Mucosa of descending colon (tissue), 3 donors: ENCODE measurements at regions not wholly inside any gene's neighbourhood (a gene's known extent, or its start where the extent isn't known, plus 50 kb on each side); places are given as distances from the start of the nearest gene placed in this dataset.

ENCODE experiments used
- ATAC-seq: fragments of 200-7000 bp; cut with Tn5 transposase; one replicate; pipeline ENCODE4 v1.9.1; 2020; ENCODE audit warnings: mild to moderate bottlenecking, moderate library complexity
- DNase-seq, 3 donors: peaks; one replicate each; pipeline ENCODE4 v3.0.0-alpha.2; 2020
- H3K36me3 ChIP-seq: fragments of 200-600 bp; one replicate; pipeline ENCODE4 v1.8.0; 2021; ENCODE audit warnings: low read depth, mild to moderate bottlenecking
- H3K4me1 ChIP-seq: fragments of 200-600 bp; one replicate; pipeline ENCODE4 v1.8.0; 2021; ENCODE audit warnings: low read depth, mild to moderate bottlenecking
- H3K4me3 ChIP-seq: fragments of 200-600 bp; one replicate; pipeline ENCODE4 v1.8.0; 2021; ENCODE audit warnings: mild to moderate bottlenecking
- H3K9me3 ChIP-seq: fragments of 200-600 bp; one replicate; pipeline ENCODE4 v1.8.0; 2021; ENCODE audit warnings: mild to moderate bottlenecking
- CTCF ChIP-seq: fragments of 200-600 bp; IDR thresholded peaks from one replicate; pipeline ENCODE4 v1.8.0; 2022; ENCODE audit warnings: antibody characterized with exemption, mild to moderate bottlenecking
- intact Hi-C, 2 donors: fragments of 100-400 bp; cut with DNase I in 1 of 2; cut with micrococcal nuclease in 1 of 2; formaldehyde crosslinking; loops; one replicate each; pipeline versions ENCODE4 v1.11.0 to v1.11.1; 2022; cut with DNase I, micrococcal nuclease
- donor health status: DM: no; HTN: no; CAD: no; lungs with moderate emphysema.
- donor health status: DM: no; HTN: no; CAD: no.
- donor health status: DM: no; HTN: yes; CAD: no.

DNA sequence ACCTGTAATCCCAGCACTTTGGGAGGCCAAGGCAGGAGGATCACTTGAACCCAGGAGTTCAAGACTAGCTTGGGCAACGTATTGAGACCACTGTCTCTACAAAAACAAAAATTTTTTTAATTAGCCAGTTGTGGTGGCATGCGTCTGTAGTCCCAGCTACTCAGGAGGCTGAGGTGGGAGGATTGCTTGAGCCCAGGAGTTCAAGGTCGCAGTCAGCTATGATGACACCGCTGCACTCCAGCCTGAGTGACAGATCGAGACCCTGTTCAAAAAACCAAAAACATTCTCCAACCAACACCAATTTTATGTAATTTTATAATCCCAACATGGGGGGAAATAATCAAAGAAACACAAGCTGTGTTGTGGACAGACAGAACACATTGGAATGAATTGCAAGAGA lies 54.6 kb upstream of the TNRC6A start:
- ATAC-seq (no peak), DNase-seq (no peak)
- no peaks in the 10 kb centered on the region for H3K4me1 ChIP-seq
- no peaks in the 10 kb centered on the region for H3K36me3 ChIP-seq
- no peak overlapping the region for H3K4me3 ChIP-seq
- TF ChIP-seq CTCF: no peak
- intact Hi-C loops: no loop called here
- H3K9me3 ChIP-seq: no peaks in the 10 kb centered on the region

DNA sequence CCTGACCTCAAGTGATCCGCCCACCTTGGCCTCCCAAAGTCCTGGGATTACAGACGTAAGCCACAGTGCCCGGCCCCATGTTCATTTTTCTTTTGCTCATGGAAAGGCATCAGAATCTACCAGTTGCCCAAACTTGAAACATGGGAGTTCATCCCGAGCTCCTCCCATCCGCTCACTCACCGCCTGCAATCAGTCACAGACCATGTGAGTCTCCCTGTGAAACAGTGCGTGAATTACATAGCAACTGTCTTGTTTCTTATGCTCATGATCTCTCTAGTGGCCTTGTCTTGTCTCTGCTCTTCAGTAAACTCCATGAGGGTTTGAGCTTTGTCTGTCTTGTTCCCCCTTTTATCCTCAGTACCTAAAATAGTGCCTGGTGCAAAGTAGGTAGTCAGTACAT lies 52.1 kb upstream of the TNRC6A start:
- H3K36me3 ChIP-seq: no peaks in the 10 kb centered on the region
- H3K4me3 ChIP-seq: no peak overlapping the region
- H3K4me1 ChIP-seq: no peaks in the 10 kb centered on the region
- ATAC-seq (no peak), DNase-seq (no peak)
- no peaks in the 10 kb centered on the region for H3K9me3 ChIP-seq
- intact Hi-C loops: no loop called here
- TF ChIP-seq CTCF: no peak
